NCI-H345 treated with DMSO at 0.1 percent for 48 hours (cell line): ENCODE measurements at regions not wholly inside any gene's neighbourhood (a gene's known extent, or its start where the extent isn't known, plus 50 kb on each side); places are given as distances from the start of the nearest gene placed in this dataset.
"Not testable (repeated sequence)": the region's sequence is repeated elsewhere in the genome, so short reads cannot be mapped to it uniquely, and the experiment has no call there.

Source experiments
- DNase-seq: peaks from one replicate; lab custom pipeline; 2025; ENCODE audit not compliant: unreplicated experiment; lab: John Stamatoyannopoulos, UW

- not testable (repeated sequence) for DNase-seq
Observed at GRCh38 chr18:78879072-78879883, 100.3 kb upstream of the SALL3 start.

GRCh38 chr18:78882585-78882984 is 97.0 kb upstream of the SALL3 start:
- DNase-seq: no peak

GRCh38 chr18:78883501-78883900 is 96.1 kb upstream of the SALL3 start:
- DNase-seq: no peak

- DNase-seq: no peak
Observed at GRCh38 chr18:78884502-78884901, 95.1 kb upstream of the SALL3 start.

GRCh38 chr18:78889250-78889649 is 90.4 kb upstream of the SALL3 start:
- no peak for DNase-seq

GRCh38 chr18:78890388-78890787 is 89.2 kb upstream of the SALL3 start:
- no peak for DNase-seq

GRCh38 chr18:78891185-78891762 is 88.3 kb upstream of the SALL3 start:
- DNase-seq: peak; percentile 47

GRCh38 chr18:78892177-78892576 is 87.4 kb upstream of the SALL3 start:
- DNase-seq: no peak

GRCh38 chr18:78892721-78893120 is 86.9 kb upstream of the SALL3 start:
- no peak for DNase-seq

- DNase-seq: no peak
Observed at GRCh38 chr18:78893281-78894032, 86.2 kb upstream of the SALL3 start.

GRCh38 chr18:78894033-78894305 is 85.6 kb upstream of the SALL3 start:
- DNase-seq: no peak

GRCh38 chr18:78895207-78896001 is 84.2 kb upstream of the SALL3 start:
- DNase-seq: no peak

GRCh38 chr18:78896111-78896905 is 83.3 kb upstream of the SALL3 start:
- DNase-seq: no peak

GRCh38 chr18:78898066-78898465 is 81.6 kb upstream of the SALL3 start:
- no peak for DNase-seq

GRCh38 chr18:78898635-78899034 is 81.0 kb upstream of the SALL3 start:
- DNase-seq: no peak

- DNase-seq: no peak
Observed at GRCh38 chr18:78899241-78899640, 80.4 kb upstream of the SALL3 start.

- no peak for DNase-seq
Observed at GRCh38 chr18:78900938-78901909, 78.4 kb upstream of the SALL3 start.

GRCh38 chr18:78901923-78902794 is 77.5 kb upstream of the SALL3 start:
- DNase-seq: no peak
